Caki2 (cell line): ENCODE measurements at regions not wholly inside any gene's neighbourhood (a gene's known extent, or its start where the extent isn't known, plus 50 kb on each side); places are given as distances from the start of the nearest gene placed in this dataset.
A peak's percentile ranks its signal among the peaks of the same experiment; 100 is the strongest.
"Not testable (repeated sequence)": the region's sequence is repeated elsewhere in the genome, so short reads cannot be mapped to it uniquely, and the experiment has no call there.

Experiments used
- DNase-seq: peaks from one replicate; pipeline ENCODE4 v3.0.0-alpha.2; 2015; ENCODE audit warnings: low read depth
- in situ Hi-C: cut with HindIII; loops from 2 replicates; pipeline ENCODE4 v1.10.0; 2016; ENCODE audit warnings: low sequenced_read_pairs, low pct_unique_long_range_greater_than_20kb, mixed read lengths

GRCh38 chr7:66521675-66522074 is 107.0 kb upstream of the KCTD7 start:
- DNase-seq = no peak
- in situ Hi-C loops = no loop called here

GRCh38 chr7:66522518-66522917 is 106.2 kb upstream of the KCTD7 start:
- in situ Hi-C loops = no loop called here
- no peak for DNase-seq

- in situ Hi-C loops = no loop called here
- DNase-seq = no peak
Observed at GRCh38 chr7:66523409-66523808, 105.3 kb upstream of the KCTD7 start.

GRCh38 chr7:66524738-66525137 is 103.9 kb upstream of the KCTD7 start:
- DNase-seq = no peak
- in situ Hi-C loops = no loop called here

- DNase-seq, in situ Hi-C loops: not testable (repeated sequence)
Observed at GRCh38 chr7:66526782-66527181, 101.9 kb upstream of the KCTD7 start.

- in situ Hi-C loops = no loop called here
- DNase-seq = no peak
Observed at GRCh38 chr7:66528652-66529051, 100.0 kb upstream of the KCTD7 start.

- in situ Hi-C loops = no loop called here
- DNase-seq = no peak
Observed at GRCh38 chr7:66529883-66530610, 98.6 kb upstream of the KCTD7 start.

- in situ Hi-C loops = no loop called here
- DNase-seq = no peak
Observed at GRCh38 chr7:66535414-66536329, 93.0 kb upstream of the KCTD7 start.

- in situ Hi-C loops = no loop called here
- no peak for DNase-seq
Observed at GRCh38 chr7:66537380-66537779, 91.3 kb upstream of the KCTD7 start.

GRCh38 chr7:66537876-66538275 is 90.8 kb upstream of the KCTD7 start:
- in situ Hi-C loops = no loop called here

GRCh38 chr7:66539264-66539623 is 89.4 kb upstream of the KCTD7 start:
- no peak for DNase-seq
- in situ Hi-C loops = no loop called here

More at GRCh38 chr7:66537876-66538275, 90.8 kb upstream of the KCTD7 start:
- no peak for DNase-seq

GRCh38 chr7:66539902-66540375 is 88.7 kb upstream of the KCTD7 start:
- no peak for DNase-seq
- in situ Hi-C loops = no loop called here

- in situ Hi-C loops = no loop called here
Observed at GRCh38 chr7:66542049-66542448, 86.6 kb upstream of the KCTD7 start.

GRCh38 chr7:66542528-66543269 is 86.0 kb upstream of the KCTD7 start:
- in situ Hi-C loops = no loop called here

More at GRCh38 chr7:66542049-66542448, 86.6 kb upstream of the KCTD7 start:
- peak; percentile 29 for DNase-seq

GRCh38 chr7:66549466-66549865 is 79.2 kb upstream of the KCTD7 start:
- no peak for DNase-seq
- in situ Hi-C loops = no loop called here

More at GRCh38 chr7:66542528-66543269, 86.0 kb upstream of the KCTD7 start:
- DNase-seq = peak; percentile 76

GRCh38 chr7:66553001-66553400 is 75.7 kb upstream of the KCTD7 start:
- in situ Hi-C loops = no loop called here
- DNase-seq = no peak

GRCh38 chr7:66553675-66554074 is 75.0 kb upstream of the KCTD7 start:
- in situ Hi-C loops, DNase-seq: not testable (repeated sequence)

GRCh38 chr7:66554291-66554690 is 74.4 kb upstream of the KCTD7 start:
- in situ Hi-C loops, DNase-seq: not testable (repeated sequence)
